ENCODE measurements at regions not wholly inside any gene's neighbourhood (a gene's known extent, or its start where the extent isn't known, plus 50 kb on each side); places are given as distances from the start of the nearest gene placed in this dataset.
"Not testable (repeated sequence)": the region's sequence is repeated elsewhere in the genome, so short reads cannot be mapped to it uniquely, and the experiment has no call there.

DNA sequence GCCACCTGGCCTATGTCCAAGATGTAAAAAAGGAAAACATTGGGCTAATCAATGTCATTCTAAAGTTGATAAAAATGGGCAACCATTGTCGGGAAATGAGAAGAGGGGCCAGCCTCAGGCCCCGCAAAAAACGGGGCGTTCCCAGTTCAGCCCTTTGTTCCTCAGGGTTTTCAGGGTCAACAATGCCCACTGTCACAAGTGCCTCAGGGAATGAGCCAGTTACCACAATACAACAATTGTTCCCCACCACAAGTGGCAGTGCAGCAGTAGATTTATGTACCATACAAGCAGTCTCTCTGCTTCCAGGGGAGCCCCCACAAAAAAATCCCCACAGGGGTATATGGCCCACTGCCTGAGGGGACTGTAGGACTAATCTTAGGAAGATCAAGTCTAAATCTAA lies 112.5 kb downstream of the ZNF486 start:
- no peak for DNase-seq (ENCODE audit: low read depth)
- H3K4me3 ChIP-seq (ENCODE audit: low read depth, low read length) = no peak overlapping the region
- in situ Hi-C loops (cut with HindIII; ENCODE audit: low sequenced_read_pairs) = no loop called here
- TF ChIP-seq, protein P1, sequence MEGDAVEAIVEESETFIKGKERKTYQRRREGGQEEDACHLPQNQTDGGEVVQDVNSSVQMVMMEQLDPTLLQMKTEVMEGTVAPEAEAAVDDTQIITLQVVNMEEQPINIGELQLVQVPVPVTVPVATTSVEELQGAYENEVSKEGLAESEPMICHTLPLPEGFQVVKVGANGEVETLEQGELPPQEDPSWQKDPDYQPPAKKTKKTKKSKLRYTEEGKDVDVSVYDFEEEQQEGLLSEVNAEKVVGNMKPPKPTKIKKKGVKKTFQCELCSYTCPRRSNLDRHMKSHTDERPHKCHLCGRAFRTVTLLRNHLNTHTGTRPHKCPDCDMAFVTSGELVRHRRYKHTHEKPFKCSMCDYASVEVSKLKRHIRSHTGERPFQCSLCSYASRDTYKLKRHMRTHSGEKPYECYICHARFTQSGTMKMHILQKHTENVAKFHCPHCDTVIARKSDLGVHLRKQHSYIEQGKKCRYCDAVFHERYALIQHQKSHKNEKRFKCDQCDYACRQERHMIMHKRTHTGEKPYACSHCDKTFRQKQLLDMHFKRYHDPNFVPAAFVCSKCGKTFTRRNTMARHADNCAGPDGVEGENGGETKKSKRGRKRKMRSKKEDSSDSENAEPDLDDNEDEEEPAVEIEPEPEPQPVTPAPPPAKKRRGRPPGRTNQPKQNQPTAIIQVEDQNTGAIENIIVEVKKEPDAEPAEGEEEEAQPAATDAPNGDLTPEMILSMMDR (IDR thresholded peaks at IDR 0.05; ENCODE audit: low read depth, low read length, missing control alignments) = no peak

DNA sequence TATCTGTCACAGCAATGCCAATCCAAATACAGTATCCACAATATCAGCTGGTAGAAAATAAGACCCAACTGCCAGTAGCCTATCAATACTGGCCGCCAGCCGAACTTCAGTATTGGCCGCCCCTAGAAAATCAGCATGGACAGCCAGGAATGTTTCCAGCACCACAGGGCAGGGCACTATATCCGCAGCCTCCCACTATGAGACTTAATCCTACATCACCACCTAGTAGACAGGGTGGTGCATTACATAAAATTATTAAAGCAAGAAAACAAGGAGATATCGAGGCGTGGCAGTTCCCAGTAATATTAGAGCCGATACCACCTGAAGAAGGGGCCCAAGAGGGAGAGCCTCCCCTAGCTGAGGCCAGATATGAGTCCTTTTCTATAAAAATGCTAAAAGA lies 111.3 kb downstream of the ZNF486 start:
- no peak for DNase-seq (ENCODE audit: low read depth)
- H3K4me3 ChIP-seq (ENCODE audit: low read depth, low read length) = no peak overlapping the region
- in situ Hi-C loops (cut with HindIII; ENCODE audit: low sequenced_read_pairs) = no loop called here
- TF ChIP-seq, protein P1 (IDR thresholded peaks at IDR 0.05; ENCODE audit: low read depth, low read length, missing control alignments) = no peak

DNA sequence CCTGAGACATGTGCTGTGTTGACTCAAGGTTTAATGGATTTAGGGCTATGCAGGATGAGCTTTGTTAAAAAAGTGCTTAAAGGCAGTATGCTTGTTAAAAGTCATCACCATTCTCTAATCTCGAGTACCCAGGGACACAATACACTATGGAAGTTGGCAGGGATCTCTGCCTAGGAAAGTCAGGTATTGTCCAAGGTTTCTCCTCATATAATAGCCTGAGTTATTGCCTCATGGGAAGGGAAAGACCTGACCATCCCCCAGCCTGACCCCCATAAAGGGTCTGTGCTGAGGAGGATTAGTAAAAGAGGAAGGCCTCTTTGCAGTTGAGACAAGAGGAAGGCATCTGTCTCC lies 109.7 kb downstream of the ZNF486 start:
- in situ Hi-C loops (cut with HindIII; ENCODE audit: low sequenced_read_pairs); DNase-seq (ENCODE audit: low read depth): not testable (repeated sequence)

GRCh38 chr19:20276011-20276731 lies 109.2 kb downstream of the ZNF486 start:
- no peak for DNase-seq (ENCODE audit: low read depth)
- TF ChIP-seq, protein P1 (IDR thresholded peaks at IDR 0.05; ENCODE audit: low read depth, low read length, missing control alignments) = no peak
- no peak overlapping the region for H3K4me3 ChIP-seq (ENCODE audit: low read depth, low read length)
- in situ Hi-C loops (cut with HindIII; ENCODE audit: low sequenced_read_pairs) = no loop called here

More for the DNA sequence above, 109.7 kb downstream of the ZNF486 start:
- H3K4me3 ChIP-seq (ENCODE audit: low read depth, low read length) = not testable (repeated sequence)

GRCh38 chr19:20273951-20274570 lies 107.0 kb downstream of the ZNF486 start:
- in situ Hi-C loops (cut with HindIII; ENCODE audit: low sequenced_read_pairs) = no loop called here
- TF ChIP-seq, protein P1 (IDR thresholded peaks at IDR 0.05; ENCODE audit: low read depth, low read length, missing control alignments) = no peak
- DNase-seq (ENCODE audit: low read depth) = no peak
- H3K4me3 ChIP-seq (ENCODE audit: low read depth, low read length) = no peak overlapping the region

DNA sequence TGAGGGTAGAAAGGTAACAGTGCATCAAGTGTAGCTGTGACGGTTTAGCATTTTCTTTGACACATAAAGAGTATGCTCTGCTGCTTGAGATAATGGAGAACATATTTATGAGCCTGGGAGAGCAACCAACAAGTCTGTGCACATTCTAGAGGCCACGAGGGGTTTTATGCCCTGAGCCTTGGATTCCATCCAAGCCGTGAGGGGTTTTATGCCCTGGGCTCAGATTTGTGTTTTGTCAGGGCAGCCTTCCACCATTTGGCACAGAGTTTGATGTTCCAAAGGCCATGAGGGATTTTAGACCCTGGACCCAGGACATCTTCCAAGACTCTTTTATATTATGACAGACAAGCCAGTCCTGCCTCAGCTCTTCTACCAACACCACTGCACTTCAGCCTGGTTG lies 106.4 kb downstream of the ZNF486 start:
- no peak overlapping the region for H3K4me3 ChIP-seq (ENCODE audit: low read depth, low read length)
- in situ Hi-C loops (cut with HindIII; ENCODE audit: low sequenced_read_pairs) = no loop called here
- TF ChIP-seq, protein P1 (IDR thresholded peaks at IDR 0.05; ENCODE audit: low read depth, low read length, missing control alignments) = no peak
- no peak for DNase-seq (ENCODE audit: low read depth)

DNA sequence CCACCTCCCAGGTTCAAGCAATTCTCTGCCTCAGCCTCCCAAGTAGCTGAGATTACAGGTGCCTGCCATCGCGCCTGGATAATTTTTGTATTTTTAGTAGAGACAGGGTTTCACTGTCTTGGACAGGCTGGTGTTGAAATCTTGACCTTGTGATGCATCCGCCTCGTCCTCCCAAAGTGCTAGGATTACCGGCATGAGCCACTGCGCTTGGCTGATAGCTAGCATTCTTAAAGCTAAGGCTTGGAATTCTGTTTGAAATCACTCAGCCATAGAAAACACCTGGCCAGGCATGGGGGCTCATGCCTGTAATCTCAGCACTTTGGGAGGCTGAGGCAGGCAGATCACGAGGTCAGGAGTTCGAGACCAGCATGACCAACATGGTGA lies 105.6 kb downstream of the ZNF486 start:
- in situ Hi-C loops (cut with HindIII; ENCODE audit: low sequenced_read_pairs); H3K4me3 ChIP-seq (ENCODE audit: low read depth, low read length); DNase-seq (ENCODE audit: low read depth): not testable (repeated sequence)

- H3K4me3 ChIP-seq (ENCODE audit: low read depth, low read length); DNase-seq (ENCODE audit: low read depth); in situ Hi-C loops (cut with HindIII; ENCODE audit: low sequenced_read_pairs): not testable (repeated sequence)
Observed at GRCh38 chr19:20271927-20272626, 105.1 kb downstream of the ZNF486 start.

Data from astrocyte of the cerebellum (primary cell).